ENCODE measurements at regions not wholly inside any gene's neighbourhood (a gene's known extent, or its start where the extent isn't known, plus 50 kb on each side); places are given as distances from the start of the nearest gene placed in this dataset.

GRCh38 chr13:108056278-108056677 lies 159.1 kb downstream of the LIG4 start (continued):
- TF ChIP-seq, protein P1, sequence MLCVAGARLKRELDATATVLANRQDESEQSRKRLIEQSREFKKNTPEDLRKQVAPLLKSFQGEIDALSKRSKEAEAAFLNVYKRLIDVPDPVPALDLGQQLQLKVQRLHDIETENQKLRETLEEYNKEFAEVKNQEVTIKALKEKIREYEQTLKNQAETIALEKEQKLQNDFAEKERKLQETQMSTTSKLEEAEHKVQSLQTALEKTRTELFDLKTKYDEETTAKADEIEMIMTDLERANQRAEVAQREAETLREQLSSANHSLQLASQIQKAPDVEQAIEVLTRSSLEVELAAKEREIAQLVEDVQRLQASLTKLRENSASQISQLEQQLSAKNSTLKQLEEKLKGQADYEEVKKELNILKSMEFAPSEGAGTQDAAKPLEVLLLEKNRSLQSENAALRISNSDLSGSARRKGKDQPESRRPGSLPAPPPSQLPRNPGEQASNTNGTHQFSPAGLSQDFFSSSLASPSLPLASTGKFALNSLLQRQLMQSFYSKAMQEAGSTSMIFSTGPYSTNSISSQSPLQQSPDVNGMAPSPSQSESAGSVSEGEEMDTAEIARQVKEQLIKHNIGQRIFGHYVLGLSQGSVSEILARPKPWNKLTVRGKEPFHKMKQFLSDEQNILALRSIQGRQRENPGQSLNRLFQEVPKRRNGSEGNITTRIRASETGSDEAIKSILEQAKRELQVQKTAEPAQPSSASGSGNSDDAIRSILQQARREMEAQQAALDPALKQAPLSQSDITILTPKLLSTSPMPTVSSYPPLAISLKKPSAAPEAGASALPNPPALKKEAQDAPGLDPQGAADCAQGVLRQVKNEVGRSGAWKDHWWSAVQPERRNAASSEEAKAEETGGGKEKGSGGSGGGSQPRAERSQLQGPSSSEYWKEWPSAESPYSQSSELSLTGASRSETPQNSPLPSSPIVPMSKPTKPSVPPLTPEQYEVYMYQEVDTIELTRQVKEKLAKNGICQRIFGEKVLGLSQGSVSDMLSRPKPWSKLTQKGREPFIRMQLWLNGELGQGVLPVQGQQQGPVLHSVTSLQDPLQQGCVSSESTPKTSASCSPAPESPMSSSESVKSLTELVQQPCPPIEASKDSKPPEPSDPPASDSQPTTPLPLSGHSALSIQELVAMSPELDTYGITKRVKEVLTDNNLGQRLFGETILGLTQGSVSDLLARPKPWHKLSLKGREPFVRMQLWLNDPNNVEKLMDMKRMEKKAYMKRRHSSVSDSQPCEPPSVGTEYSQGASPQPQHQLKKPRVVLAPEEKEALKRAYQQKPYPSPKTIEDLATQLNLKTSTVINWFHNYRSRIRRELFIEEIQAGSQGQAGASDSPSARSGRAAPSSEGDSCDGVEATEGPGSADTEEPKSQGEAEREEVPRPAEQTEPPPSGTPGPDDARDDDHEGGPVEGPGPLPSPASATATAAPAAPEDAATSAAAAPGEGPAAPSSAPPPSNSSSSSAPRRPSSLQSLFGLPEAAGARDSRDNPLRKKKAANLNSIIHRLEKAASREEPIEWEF (CRISPR knock-in tag; IDR thresholded peaks at IDR 0.05), result no peak

GRCh38 chr13:108049211-108049610 lies 166.1 kb downstream of the LIG4 start:
- BruUV-seq (replicated peaks), result no TSS peak
- 0% methylated on average over 4 of the region's 4 CpGs for WGBS (ENCODE audit: insufficient coverage, low coverage, missing lambda C conversion rate)
- no peak overlapping the region for H2AFZ ChIP-seq (ENCODE audit: low read depth, low read length)
- no peak for ATAC-seq
- H3K36me3 ChIP-seq (ENCODE audit: control insufficient read depth, insufficient read depth, low read length), result no peaks in the 10 kb centered on the region
- no peak overlapping the region for H3K27ac ChIP-seq (ENCODE audit: extremely low read depth, low read depth, low read length)
- TF ChIP-seq ARID1B (IDR thresholded peaks at IDR 0.05) (no peak), TCFL5 (CRISPR knock-in tag; conservative IDR thresholded peaks at IDR 0.05) (no peak), STAT5A (IDR thresholded peaks at IDR 0.05; ENCODE audit: borderline replicate concordance, low read length) (no peak), PML (IDR thresholded peaks at IDR 0.05; ENCODE audit: low read length) (no peak), CREB5 (CRISPR knock-in tag; IDR thresholded peaks at IDR 0.05) (no peak), NR2C2 (CRISPR knock-in tag; IDR thresholded peaks at IDR 0.05) (no peak), NR2C2 (tag; IDR thresholded peaks at IDR 0.05) (no peak), JUN (IDR thresholded peaks at IDR 0.05; ENCODE audit: borderline replicate concordance, low read depth, low read length) (no peak), JUN (CRISPR knock-in tag; IDR thresholded peaks at IDR 0.05; ENCODE audit: borderline replicate concordance) (no peak), RBFOX2 (IDR thresholded peaks at IDR 0.05; ENCODE audit: low read depth, low read length) (no peak), CAMTA2 (CRISPR knock-in tag; conservative IDR thresholded peaks at IDR 0.05) (no peak), TSC22D4 (tag; IDR thresholded peaks at IDR 0.05) (no peak)
- TF ChIP-seq, protein P2, sequence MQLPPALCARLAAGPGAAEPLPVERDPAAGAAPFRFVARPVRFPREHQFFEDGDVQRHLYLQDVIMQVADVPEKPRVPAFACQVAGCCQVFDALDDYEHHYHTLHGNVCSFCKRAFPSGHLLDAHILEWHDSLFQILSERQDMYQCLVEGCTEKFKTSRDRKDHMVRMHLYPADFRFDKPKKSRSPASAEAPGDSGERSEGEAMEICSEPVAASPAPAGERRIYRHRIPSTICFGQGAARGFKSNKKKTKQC (CRISPR knock-in tag; IDR thresholded peaks at IDR 0.05), result no peak
- H4K20me1 ChIP-seq (replicated peaks; ENCODE audit: control insufficient read depth, insufficient read depth, low read length), result no peaks in the 10 kb centered on the region
- POLR2A ChIA-PET, result no interaction called here
- H3K79me2 ChIP-seq (ENCODE audit: control insufficient read depth, insufficient read depth, low read length), result no peaks in the 10 kb centered on the region
- intact Hi-C loops (cut with micrococcal nuclease) (no loop called here), in situ Hi-C loops (cut with MboI) (no loop called here)
- no peaks in the 10 kb centered on the region for H3K4me1 ChIP-seq (replicated peaks in 1 of 2; ENCODE audit: control insufficient read depth in 2 of 2, insufficient read depth in 2 of 2, low read length in 2 of 2)
- no peak for DNase-seq (ENCODE audit: extremely low read depth in 1 of 4, low spot score in 3 of 4)
- H3K9me1 ChIP-seq (ENCODE audit: control insufficient read depth, insufficient read depth, low read length), result no peaks in the 10 kb centered on the region
- CTCF ChIA-PET (ENCODE audit: low intra/inter-chr PET ratio), result no interaction called here
- no peak overlapping the region for H3K4me3 ChIP-seq
- no peak overlapping the region for H3K9ac ChIP-seq (ENCODE audit: insufficient read depth in 1 of 2, low read depth in 2 of 2, low read length in 2 of 2)
- no peak overlapping the region for H3K4me2 ChIP-seq (ENCODE audit: insufficient read depth, low read length)
- H3K9me3 ChIP-seq (replicated peaks; ENCODE audit: control insufficient read depth, insufficient read depth, low read depth, low read length), result no peaks in the 10 kb centered on the region
- no peaks in the 10 kb centered on the region for H3K27me3 ChIP-seq (ENCODE audit: control insufficient read depth in 2 of 2, insufficient read depth in 2 of 2, low read length in 2 of 2)
- FAIRE-seq, result no peak

Data from K562 (cell line).